Cardiac septum (tissue), 1 donor: ENCODE measurements at regions not wholly inside any gene's neighbourhood (a gene's known extent, or its start where the extent isn't known, plus 50 kb on each side); places are given as distances from the start of the nearest gene placed in this dataset.
"Not testable (repeated sequence)": the region's sequence is repeated elsewhere in the genome, so short reads cannot be mapped to it uniquely, and the experiment has no call there.

Experiments used
- DNase-seq: peaks from one replicate; pipeline ENCODE4 v3.0.0-alpha.2; 2020; ENCODE audit warnings: low spot score
- intact Hi-C: fragments of 100-400 bp; cut with DNase I; formaldehyde crosslinking; loops from one replicate; pipeline ENCODE4 v1.14.0; 2022
- donor health status: DM: no; HTN: no; CAD: no.

GRCh38 chr3:137820366-137820765 lies 56.3 kb downstream of the SOX14 start:
- no peak for DNase-seq
- intact Hi-C loops: no loop called here

DNA sequence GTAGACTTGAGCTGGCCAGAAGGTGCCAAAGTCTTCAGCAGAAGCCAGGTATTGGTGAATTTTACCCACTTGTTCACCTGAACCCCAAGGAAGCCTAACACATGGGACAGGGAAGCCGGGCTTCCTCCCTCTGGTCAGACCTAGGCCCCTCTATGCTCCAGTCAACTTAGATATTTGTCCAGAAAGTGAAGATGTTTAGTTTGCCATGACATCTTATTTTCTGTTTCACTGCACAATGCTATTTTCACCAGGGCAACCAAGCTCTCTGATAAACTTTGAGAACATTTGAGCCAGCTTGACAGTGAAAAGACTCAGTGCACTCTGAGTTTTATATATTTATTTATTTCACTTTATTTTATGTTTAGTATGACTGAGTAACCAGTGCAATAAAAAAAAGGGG lies 71.0 kb downstream of the SOX14 start:
- no peak for DNase-seq
- intact Hi-C loops: no loop called here

- no peak for DNase-seq
- intact Hi-C loops: no loop called here
These were observed 81.1 kb downstream of the SOX14 start for GRCh38 chr3:137845194-137845593.

GRCh38 chr3:137845666-137846065 lies 81.6 kb downstream of the SOX14 start:
- DNase-seq: no peak
- intact Hi-C loops: no loop called here

- no peak for DNase-seq
- intact Hi-C loops: no loop called here
These were observed 88.3 kb downstream of the SOX14 start for GRCh38 chr3:137852391-137852830.

- no peak for DNase-seq
- intact Hi-C loops: no loop called here
These were observed 90.6 kb downstream of the SOX14 start for GRCh38 chr3:137854533-137855261.

DNA sequence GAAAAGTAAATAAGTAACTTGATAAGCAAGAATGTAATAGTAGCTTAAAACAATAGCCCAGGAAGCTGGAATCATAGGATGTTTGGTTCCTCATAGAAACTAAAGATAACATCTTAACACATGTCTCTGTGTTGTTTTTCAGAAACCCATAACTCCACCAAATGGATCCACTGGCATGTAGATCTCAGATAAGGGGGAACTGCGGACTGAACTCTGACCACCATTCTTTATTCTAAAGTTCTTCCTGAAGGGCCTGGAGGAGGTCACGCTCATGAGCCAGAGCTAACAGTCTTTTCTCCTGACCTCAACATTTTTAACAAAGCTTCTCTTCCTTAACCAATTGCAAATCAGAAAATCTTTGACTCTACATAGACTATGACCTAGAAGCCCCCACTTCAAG lies 101.9 kb downstream of the SOX14 start:
- no peak for DNase-seq
- intact Hi-C loops: no loop called here

GRCh38 chr3:137866933-137867332 lies 102.8 kb downstream of the SOX14 start:
- DNase-seq: no peak
- intact Hi-C loops: no loop called here

GRCh38 chr3:137867611-137868010 lies 103.5 kb downstream of the SOX14 start:
- no peak for DNase-seq
- intact Hi-C loops: no loop called here

GRCh38 chr3:137869022-137869421 lies 104.9 kb downstream of the SOX14 start:
- intact Hi-C loops: no loop called here
- no peak for DNase-seq

DNA sequence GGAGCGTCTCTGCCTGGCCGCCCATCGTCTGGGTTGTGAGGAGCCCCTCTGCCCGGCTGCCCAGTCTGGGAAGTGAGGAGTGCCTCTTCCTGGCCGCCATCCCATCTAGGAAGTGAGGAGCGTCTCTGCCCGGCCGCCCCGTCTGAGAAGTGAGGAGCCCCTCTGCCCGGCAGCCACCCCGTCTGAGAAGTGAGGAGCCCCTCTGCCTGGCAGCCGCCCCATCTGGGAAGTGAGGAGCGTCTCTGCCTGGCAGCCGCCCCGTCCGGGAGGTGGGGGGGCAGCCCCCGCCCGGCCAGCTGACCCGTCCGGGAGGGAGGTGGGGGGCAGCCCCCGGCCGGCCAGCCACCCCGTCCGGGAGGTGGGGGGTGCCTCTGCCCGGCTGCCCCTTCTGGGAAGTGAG lies 108.5 kb downstream of the SOX14 start:
- DNase-seq, intact Hi-C loops: not testable (repeated sequence)

GRCh38 chr3:137896842-137897241 lies 113.1 kb upstream of the CLDN18 start:
- intact Hi-C loops: not testable (repeated sequence)

GRCh38 chr3:137906985-137907649 lies 102.8 kb upstream of the CLDN18 start:
- no peak for DNase-seq
- intact Hi-C loops: no loop called here

More at GRCh38 chr3:137896842-137897241, 113.1 kb upstream of the CLDN18 start:
- DNase-seq: not testable (repeated sequence)

GRCh38 chr3:137924628-137925027 lies 85.3 kb upstream of the CLDN18 start:
- no peak for DNase-seq
- intact Hi-C loops: no loop called here

- intact Hi-C loops: no loop called here
These were observed 84.9 kb upstream of the CLDN18 start for GRCh38 chr3:137925080-137925479.

GRCh38 chr3:137926991-137927390 lies 83.0 kb upstream of the CLDN18 start:
- intact Hi-C loops: no loop called here
- no peak for DNase-seq

More at GRCh38 chr3:137925080-137925479, 84.9 kb upstream of the CLDN18 start:
- DNase-seq: no peak

- intact Hi-C loops: no loop called here
- DNase-seq: no peak
These were observed 79.0 kb upstream of the CLDN18 start for GRCh38 chr3:137930976-137931375.

DNA sequence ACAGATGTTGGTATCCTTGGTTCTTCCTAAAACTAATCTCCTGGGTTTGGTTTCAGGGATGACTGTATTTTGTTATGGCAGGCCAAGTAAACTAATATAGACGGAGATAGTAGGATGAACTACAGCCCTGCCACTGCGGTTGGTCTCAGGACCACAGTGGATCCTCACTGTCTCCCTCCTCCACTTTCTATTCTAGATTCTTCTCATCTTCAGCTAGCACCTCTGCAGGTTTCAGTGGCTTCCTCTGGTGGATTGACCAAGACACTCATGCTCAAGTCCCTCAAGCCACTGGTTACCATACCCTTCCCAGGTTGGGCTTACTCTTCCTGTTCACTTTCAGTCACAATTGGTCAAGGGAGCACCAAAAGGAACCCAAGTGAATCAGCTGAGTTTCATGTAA lies 71.1 kb upstream of the CLDN18 start:
- no peak for DNase-seq
- intact Hi-C loops: no loop called here

- intact Hi-C loops: loop anchor here (10.0 kb wide), 1 partner anchor 910 kb away; no protein-coding TSS in a partner anchor
- DNase-seq: no peak
These were observed 65.4 kb upstream of the CLDN18 start for GRCh38 chr3:137944593-137944992.

DNA sequence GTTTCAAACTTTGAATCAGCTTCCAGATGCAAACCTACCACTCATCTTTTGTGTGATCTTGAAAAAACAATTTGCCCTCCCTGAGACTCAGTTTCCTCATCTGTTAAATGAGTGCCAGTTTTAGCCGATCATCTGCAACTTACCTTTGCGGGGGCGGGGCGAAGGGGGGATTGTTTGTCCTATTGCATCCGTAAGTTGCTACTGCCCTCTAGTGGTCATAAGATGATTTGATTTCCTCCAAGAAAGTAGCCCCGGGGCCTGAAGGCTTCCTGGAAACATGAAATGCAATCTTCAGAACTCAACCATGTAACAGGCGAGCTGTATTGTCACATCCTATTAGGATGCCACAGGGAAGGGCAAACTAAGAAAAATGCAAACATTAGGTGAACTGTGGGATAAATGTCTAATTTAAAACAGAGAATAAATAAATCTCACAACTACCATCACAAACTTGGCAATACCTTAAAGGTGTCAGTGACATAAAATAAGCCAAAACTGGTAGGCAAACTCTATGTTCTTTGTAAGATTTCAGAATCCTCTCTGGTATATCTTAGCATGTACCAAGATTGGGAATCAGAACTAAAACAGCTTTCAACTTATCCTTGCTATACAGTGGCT lies 63.5 kb upstream of the CLDN18 start:
- no peak for DNase-seq
- intact Hi-C loops: loop anchor here (5.0 to 10.0 kb wide), 2 partner anchors 839 to 912 kb away; no protein-coding TSS in a partner anchor

DNA sequence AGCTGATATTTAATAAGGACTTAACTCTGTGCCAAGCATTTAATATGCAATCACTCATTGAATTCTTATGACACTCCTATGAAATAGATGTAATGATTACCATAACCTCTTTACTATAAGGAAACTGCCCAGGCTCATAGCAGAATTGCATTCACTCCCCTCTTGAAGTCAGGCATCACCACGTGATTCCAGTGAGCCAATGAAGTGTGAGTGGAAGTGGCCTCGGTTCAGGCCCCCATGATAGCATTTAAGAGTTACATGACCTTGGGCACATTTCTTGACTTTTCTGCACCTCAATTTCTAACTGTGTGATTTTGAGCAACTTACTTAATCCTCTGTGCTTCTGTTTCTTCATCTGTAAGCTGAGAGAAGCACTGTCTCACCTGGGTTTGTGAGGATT lies 62.8 kb upstream of the CLDN18 start:
- intact Hi-C loops: loop anchor here (5.0 to 10.0 kb wide), 2 partner anchors 840 to 912 kb away; no protein-coding TSS in a partner anchor
- no peak for DNase-seq
